Endothelial cell of umbilical vein (primary cell): ENCODE measurements at regions not wholly inside any gene's neighbourhood (a gene's known extent, or its start where the extent isn't known, plus 50 kb on each side); places are given as distances from the start of the nearest gene placed in this dataset.

Source experiments
- BruUV-seq: library from RNA; stranded (reverse); fragments of 400-500 nt; replicated peaks from 2 replicates; lab custom pipeline; 2021; lab: Mats Ljungman, UMichigan
- CTCF ChIA-PET: fragments of 300-600, 350-600 bp; sonication (Branson Sonifier 250); formaldehyde crosslinking; loops from one replicate; lab custom pipeline; 2021; ENCODE audit warnings: antibody characterized with exemption, inconsistent platforms; lab: Charles Lee
- POLR2A ChIA-PET: fragments of 300-600, 350-600 bp; sonication (Branson Sonifier 250); formaldehyde crosslinking; loops from one replicate; lab custom pipeline; 2021; ENCODE audit warnings: antibody characterized with exemption, inconsistent platforms; lab: Charles Lee
- DNase-seq: peaks from one replicate; pipeline ENCODE4 v3.0.0-alpha.2; 2011; ENCODE audit warnings: low read depth, low spot score
- FAIRE-seq: peaks from 2 replicates; lab custom pipeline; 2011; peaks lifted over from hg19 to GRCh38; lab: Jason Lieb, UNC
- H2AFZ ChIP-seq: 2 replicates; pipeline ENCODE4 v1.6.0; 2012; ENCODE audit warnings: low read depth, low read length, control low read depth, inconsistent platforms
- H3K27ac ChIP-seq: 2 replicates; pipeline ENCODE4 v1.5.1; 2011; ENCODE audit warnings: low read depth, mild to moderate bottlenecking, control low read depth, low read length, moderate library complexity; ENCODE audit not compliant: insufficient read depth
- H3K27me3 ChIP-seq, 2 experiments: 2 replicates each; pipeline versions ENCODE4 v1.6.0 to v1.6.1; 2011; ENCODE audit warnings: low read length in 2 of 2, mixed read lengths in 1 of 2; ENCODE audit not compliant: control insufficient read depth in 2 of 2, insufficient read depth in 2 of 2
- H3K36me3 ChIP-seq, 2 experiments: 2 replicates in 1 of 2; 3 replicates in 1 of 2; pipeline ENCODE4 v1.5.1; 2011; ENCODE audit warnings: low read length in 2 of 2, mild to moderate bottlenecking in 1 of 2, moderate library complexity in 1 of 2; ENCODE audit not compliant: control insufficient read depth in 2 of 2, insufficient read depth in 2 of 2; ENCODE audit errors: extremely low read depth in 1 of 2
- H3K4me1 ChIP-seq: 3 replicates; pipeline ENCODE4 v1.5.1; 2011; ENCODE audit warnings: mild to moderate bottlenecking, low read length; ENCODE audit not compliant: control insufficient read depth, insufficient read depth; ENCODE audit errors: extremely low read depth
- H3K4me2 ChIP-seq: 2 replicates; pipeline ENCODE4 v1.6.1; 2011; ENCODE audit warnings: low read length, control low read depth, mixed read lengths; ENCODE audit not compliant: insufficient read depth
- H3K4me3 ChIP-seq, 3 experiments: fragments of 200-600 bp in 1 of 3; sonication (generic), shearing (Covaris generic) in 1 of 3; replicated peaks in 1 of 3; 2 replicates each; pipeline ENCODE4 v1.5.1; 2011 to 2016; ENCODE audit warnings: control low read depth in 3 of 3, low read length in 3 of 3, mild to moderate bottlenecking in 2 of 3, inconsistent platforms in 1 of 3, low read depth in 1 of 3, moderate library complexity in 1 of 3; ENCODE audit not compliant: insufficient read depth in 1 of 3
- H3K79me2 ChIP-seq: 2 replicates; pipeline ENCODE4 v1.6.0; 2012; ENCODE audit warnings: low read length, inconsistent platforms; ENCODE audit not compliant: control insufficient read depth, insufficient read depth
- H3K9ac ChIP-seq: replicated peaks from 2 replicates; pipeline ENCODE3; 2011; ENCODE audit warnings: low read length, control low read depth; ENCODE audit not compliant: insufficient read depth; ENCODE audit errors: extremely low read depth
- H3K9me1 ChIP-seq: replicated peaks from 3 replicates; pipeline ENCODE4 v1.6.0; 2011; ENCODE audit warnings: mild to moderate bottlenecking, low read length; ENCODE audit not compliant: control insufficient read depth, insufficient read depth; ENCODE audit errors: extremely low read depth
- H3K9me3 ChIP-seq: replicated peaks from 2 replicates; pipeline ENCODE4 v1.5.1; 2012; ENCODE audit warnings: low read length, inconsistent platforms; ENCODE audit not compliant: control insufficient read depth, insufficient read depth
- H4K20me1 ChIP-seq: replicated peaks from 2 replicates; pipeline ENCODE3; 2011; ENCODE audit warnings: mild to moderate bottlenecking, low read length; ENCODE audit not compliant: control insufficient read depth, insufficient read depth; ENCODE audit errors: extremely low read depth
- CTCF ChIP-seq, 2 donors: IDR thresholded peaks; 1 replicate in 1 of 2; 2 replicates in 1 of 2; pipeline ENCODE4 v1.5.1; 2011; ENCODE audit warnings: low read length in 2 of 2, mild to moderate bottlenecking in 2 of 2, moderate library complexity in 2 of 2, control low read depth in 1 of 2, inconsistent platforms in 1 of 2, low read depth in 1 of 2; ENCODE audit not compliant: insufficient read depth in 1 of 2; ENCODE audit errors: extremely low read depth in 1 of 2
- EZH2 ChIP-seq: IDR thresholded peaks from 2 replicates; pipeline ENCODE4 v1.6.1; 2012; ENCODE audit warnings: borderline replicate concordance, low read depth, mild to moderate bottlenecking, moderate library complexity, low read length, inconsistent platforms; ENCODE audit not compliant: severe bottlenecking
- FOS ChIP-seq: IDR thresholded peaks from 2 replicates; pipeline ENCODE4 v1.6.1; 2011; ENCODE audit warnings: mild to moderate bottlenecking, low read length, moderate library complexity, borderline replicate concordance; ENCODE audit not compliant: insufficient read depth
- GATA2 ChIP-seq: IDR thresholded peaks from 2 replicates; pipeline ENCODE4 v1.7.0; 2011; ENCODE audit warnings: low read depth, mild to moderate bottlenecking, moderate library complexity, mixed read lengths, low read length; ENCODE audit not compliant: insufficient read length, insufficient read depth
- JUN ChIP-seq: IDR thresholded peaks from 2 replicates; pipeline ENCODE4 v1.6.1; 2011; ENCODE audit warnings: borderline replicate concordance, low read depth; ENCODE audit not compliant: insufficient read length, insufficient read depth
- MAX ChIP-seq: IDR thresholded peaks from 2 replicates; pipeline ENCODE4 v1.6.1; 2011; ENCODE audit not compliant: insufficient read depth, insufficient read length
- MYC ChIP-seq: IDR thresholded peaks from one replicate; pipeline ENCODE4 v1.6.1; 2011; ENCODE audit warnings: mild to moderate bottlenecking, low read depth, low read length
- POLR2AphosphoS5 ChIP-seq: IDR thresholded peaks from 2 replicates; pipeline ENCODE4 v1.6.1; 2012; ENCODE audit warnings: low read depth, mild to moderate bottlenecking, control low read depth, low read length, moderate library complexity; ENCODE audit not compliant: insufficient read depth
- dilution Hi-C: fragments of 300-500 bp; cut with MboI; formaldehyde crosslinking; loops from one replicate; pipeline ENCODE4 v1.15.0; 2019; ENCODE audit warnings: low sequenced_read_pairs; ENCODE audit not compliant: extremely low pct_ligation_motif_present
- intact Hi-C: fragments of 100-400 bp; cut with micrococcal nuclease; formaldehyde crosslinking; loops from one replicate; pipeline ENCODE4 v1.10.0; 2022

DNA sequence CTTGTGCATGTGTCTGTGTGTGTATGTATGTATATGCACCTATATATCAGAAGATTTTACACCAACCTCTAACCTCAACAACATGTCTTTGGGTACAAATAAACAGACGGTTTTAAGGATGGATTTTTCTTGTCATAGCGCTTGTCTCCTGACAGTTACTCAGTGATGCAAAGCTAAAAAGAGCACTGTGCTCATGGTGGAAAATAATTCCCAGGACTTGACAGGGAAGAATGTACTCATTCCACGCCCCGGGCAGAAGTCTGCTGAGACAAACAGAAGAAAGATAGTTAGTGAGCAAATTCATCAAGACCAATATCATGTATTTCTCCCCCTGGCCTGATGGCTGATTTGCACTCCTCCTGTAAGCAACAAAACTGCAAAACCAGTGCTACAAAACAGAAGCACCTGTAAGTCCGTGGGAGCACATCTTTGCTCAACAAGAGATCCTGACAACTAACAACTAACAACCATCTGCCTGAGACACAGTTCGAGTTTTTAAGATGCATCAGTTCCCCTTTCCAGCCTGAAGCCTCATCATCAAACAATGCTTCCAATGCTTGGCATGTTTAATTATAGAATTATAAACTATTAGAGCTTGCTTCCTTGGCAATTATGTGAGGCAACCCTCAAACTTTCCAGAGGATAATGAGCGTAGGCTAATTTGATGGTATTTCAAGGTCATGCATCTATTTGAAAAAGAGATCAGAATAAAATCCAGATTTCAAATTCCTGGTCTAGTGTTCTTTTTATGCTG lies 812.7 kb upstream of the MIR17HG start:
- H3K27ac ChIP-seq = no peak overlapping the region
- H3K9me3 ChIP-seq = no peaks in the 10 kb centered on the region
- H3K79me2 ChIP-seq = no peaks in the 10 kb centered on the region
- BruUV-seq = no TSS peak
- H3K27me3 ChIP-seq = no peaks in the 10 kb centered on the region
- POLR2A ChIA-PET = no interaction called here
- H2AFZ ChIP-seq = no peak overlapping the region
- CTCF ChIA-PET = no interaction called here
- H3K9ac ChIP-seq = no peak overlapping the region
- no peaks in the 10 kb centered on the region for H4K20me1 ChIP-seq
- H3K4me3 ChIP-seq = no peak overlapping the region
- no peak overlapping the region for H3K4me2 ChIP-seq
- no peaks in the 10 kb centered on the region for H3K4me1 ChIP-seq
- intact Hi-C loops = no loop called here
- FAIRE-seq (no peak), DNase-seq (no peak)
- no peaks in the 10 kb centered on the region for H3K36me3 ChIP-seq
- H3K9me1 ChIP-seq = no peaks in the 10 kb centered on the region
- no peak for TF ChIP-seq FOS
- no peak for TF ChIP-seq MYC
- TF ChIP-seq JUN = no peak
- TF ChIP-seq MAX = no peak
- no peak for TF ChIP-seq GATA2
- no peak for TF ChIP-seq CTCF (IDR thresholded peaks at IDR 0.05; ENCODE audit: extremely low read depth in 1 of 2, insufficient read depth in 1 of 2, low read depth in 1 of 2, low read length in 2 of 2)
- TF ChIP-seq POLR2AphosphoS5 = no peak
- no peak for TF ChIP-seq EZH2
- dilution Hi-C loops = no loop called here
